Hematopoietic multipotent progenitor cell treated with erythropoietin and hydrocortisone succinate and interleukin-3 and kit ligand, for 8 days (in vitro differentiated cells): ENCODE measurements at regions not wholly inside any gene's neighbourhood (a gene's known extent, or its start where the extent isn't known, plus 50 kb on each side); places are given as distances from the start of the nearest gene placed in this dataset.
A peak's percentile ranks its signal among the peaks of the same experiment; 100 is the strongest.
"Not testable (repeated sequence)": the region's sequence is repeated elsewhere in the genome, so short reads cannot be mapped to it uniquely, and the experiment has no call there.

Experiments used
- DNase-seq: peaks from one replicate; pipeline ENCODE4 v3.0.0-alpha.2; 2015

DNA sequence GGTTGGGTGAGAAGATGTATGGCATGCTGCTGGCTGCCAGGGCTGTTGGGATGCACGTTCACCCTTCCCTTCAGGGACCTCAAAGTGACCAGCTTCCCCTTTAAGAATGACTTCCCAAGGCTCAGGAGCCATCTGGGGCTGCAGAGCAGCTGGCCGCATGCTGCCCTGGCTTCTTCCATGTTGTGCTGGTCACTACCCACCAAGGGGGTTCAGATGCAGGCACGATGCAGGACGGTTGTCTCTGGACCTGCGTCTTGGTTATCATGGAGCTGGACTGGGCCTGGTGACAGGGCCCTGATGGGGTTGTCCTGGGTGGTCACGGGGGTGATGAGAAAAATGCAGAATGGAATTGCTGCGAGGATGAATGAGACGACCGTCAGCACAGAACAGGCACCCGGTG is 297.8 kb downstream of the POTED start:
- DNase-seq = not testable (repeated sequence)

- DNase-seq = not testable (repeated sequence)
These were observed 287.1 kb downstream of the POTED start for GRCh38 chr21:13896596-13897247.

GRCh38 chr21:13893617-13894016 is 284.0 kb downstream of the POTED start:
- DNase-seq = not testable (repeated sequence)

GRCh38 chr21:13893025-13893424 is 283.4 kb downstream of the POTED start:
- not testable (repeated sequence) for DNase-seq

DNA sequence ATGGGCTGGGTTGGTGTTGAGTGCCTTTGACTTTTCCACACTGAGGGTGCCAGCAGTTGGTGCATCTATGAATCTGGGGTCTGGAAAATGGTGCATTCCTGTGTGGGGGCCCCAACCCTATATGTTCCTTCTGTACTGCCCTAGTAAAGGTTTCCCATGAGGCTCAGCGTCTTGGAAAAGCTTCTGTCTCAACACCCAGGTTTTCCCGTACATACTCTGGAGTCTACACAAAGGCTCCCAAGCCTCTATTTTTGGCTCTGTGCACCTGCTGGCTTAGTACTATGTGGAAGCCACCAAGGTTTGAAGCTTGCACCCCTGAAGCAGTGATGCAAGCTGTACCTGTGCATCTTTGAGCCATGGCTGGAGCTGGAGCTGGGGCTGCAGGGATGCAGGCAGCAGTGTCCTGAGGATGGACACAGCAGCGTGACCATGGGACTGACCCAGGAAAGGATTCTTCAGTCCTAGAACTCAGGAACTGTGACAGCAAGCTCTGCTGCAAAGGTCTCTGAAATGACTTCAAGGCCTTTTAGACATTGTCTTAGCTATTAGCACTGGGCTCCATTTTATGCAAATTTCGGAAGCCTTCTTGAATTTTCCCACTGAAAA is 282.7 kb downstream of the POTED start:
- not testable (repeated sequence) for DNase-seq

DNA sequence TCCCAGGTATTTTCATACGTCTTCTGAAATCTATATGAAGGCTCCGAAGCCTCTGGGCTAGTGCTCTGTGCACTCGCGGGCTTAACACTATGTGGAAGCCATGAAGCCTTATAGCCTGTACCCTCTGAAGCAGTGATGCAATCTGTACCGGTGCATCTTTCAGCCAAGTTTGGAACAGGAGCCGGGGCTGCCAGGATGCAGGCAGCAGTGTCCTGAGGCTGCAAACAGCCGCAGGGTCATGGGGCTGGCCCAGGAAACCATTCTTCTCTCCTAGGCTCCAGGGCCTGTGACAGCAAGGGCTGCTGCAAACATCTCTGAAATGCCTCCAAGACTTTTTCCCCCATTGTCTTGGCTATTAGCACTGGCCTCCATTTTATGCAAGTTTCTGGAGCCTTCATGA is 279.6 kb downstream of the POTED start:
- DNase-seq = not testable (repeated sequence)

GRCh38 chr21:13883641-13884395 is 274.2 kb downstream of the POTED start:
- DNase-seq = not testable (repeated sequence)

DNA sequence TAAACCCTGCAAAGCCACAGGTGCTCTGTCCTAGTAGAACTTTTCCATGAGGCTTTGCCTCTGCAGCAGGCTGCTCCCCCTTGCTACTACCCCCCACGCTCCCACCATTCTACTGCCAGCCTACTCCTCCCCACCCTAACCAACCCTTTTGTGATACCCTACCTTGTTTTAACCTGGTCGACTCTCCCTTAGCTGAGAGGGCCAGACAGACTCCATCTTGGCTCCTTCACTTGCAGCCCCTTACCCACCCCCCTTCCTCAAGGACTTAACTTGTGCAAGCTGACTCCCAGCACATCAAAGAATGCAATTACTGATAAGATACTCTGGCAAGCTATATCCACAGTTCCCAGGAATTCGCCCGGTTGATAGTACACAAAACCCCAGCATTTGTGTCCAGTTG is 267.9 kb downstream of the POTED start:
- not testable (repeated sequence) for DNase-seq

GRCh38 chr21:13876999-13877398 is 267.4 kb downstream of the POTED start:
- not testable (repeated sequence) for DNase-seq

- DNase-seq = not testable (repeated sequence)
These were observed 264.4 kb downstream of the POTED start for GRCh38 chr21:13874001-13874400.

GRCh38 chr21:13854638-13855037 is 245.1 kb downstream of the POTED start:
- no peak for DNase-seq

DNA sequence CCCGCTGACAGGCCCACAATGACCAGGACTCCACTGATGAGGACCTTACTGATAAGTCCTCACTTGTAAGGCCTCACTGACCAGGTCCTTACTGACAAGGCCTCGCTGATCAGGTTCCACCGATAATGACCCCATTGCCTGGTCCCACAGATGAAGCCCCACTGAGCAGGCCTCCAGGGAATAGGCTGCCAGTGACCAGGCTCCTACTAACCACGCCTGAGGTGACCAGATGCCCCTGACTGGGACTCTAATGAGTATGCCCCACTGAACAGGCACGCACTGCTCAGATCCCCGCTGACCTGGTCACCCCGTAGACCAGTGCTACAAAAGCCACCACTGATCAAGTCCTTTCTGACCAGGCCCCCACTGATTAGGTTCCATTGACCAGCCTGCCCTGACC is 241.2 kb downstream of the POTED start:
- not testable (repeated sequence) for DNase-seq

DNA sequence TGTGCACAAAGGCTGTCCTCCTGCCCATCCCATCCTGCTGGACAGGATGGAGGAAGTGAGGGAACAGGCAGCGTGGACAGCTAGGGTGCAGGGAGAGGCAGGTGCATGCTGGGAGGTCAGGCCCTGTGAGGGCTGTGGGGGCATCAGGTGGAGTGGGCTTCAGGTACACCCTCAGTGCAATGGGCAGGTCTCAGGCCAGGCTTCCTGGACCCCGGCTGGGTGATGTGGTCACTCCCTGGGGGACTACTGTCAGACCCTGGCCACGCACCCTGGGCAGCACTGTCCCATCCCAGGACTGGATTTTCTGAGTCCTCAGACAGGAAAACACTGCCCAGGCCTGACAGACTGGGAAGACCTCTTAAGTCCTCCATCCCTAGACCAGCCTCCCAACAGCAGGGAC is 239.9 kb downstream of the POTED start:
- not testable (repeated sequence) for DNase-seq

DNA sequence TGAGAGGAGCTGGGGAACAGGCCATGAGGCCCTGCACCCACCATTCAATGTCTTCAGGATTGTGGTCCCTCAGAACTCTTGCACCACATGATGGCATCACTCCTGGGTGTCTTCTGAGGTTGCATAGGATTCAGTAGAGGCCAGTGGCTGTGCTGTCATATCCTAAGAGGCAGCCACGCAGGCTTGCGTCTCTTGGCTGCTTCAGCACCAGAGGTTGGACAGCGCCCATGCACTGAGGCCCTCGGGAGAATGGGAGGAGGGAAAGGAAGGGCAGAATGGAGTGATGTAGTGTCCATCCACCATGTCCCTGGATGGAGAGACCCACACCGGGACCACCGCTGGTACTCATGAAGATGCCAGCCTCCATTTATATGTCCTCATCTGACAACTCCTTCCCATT is 237.1 kb downstream of the POTED start:
- DNase-seq = peak; percentile 1

- not testable (repeated sequence) for DNase-seq
These were observed 235.0 kb downstream of the POTED start for GRCh38 chr21:13844574-13844973.

DNA sequence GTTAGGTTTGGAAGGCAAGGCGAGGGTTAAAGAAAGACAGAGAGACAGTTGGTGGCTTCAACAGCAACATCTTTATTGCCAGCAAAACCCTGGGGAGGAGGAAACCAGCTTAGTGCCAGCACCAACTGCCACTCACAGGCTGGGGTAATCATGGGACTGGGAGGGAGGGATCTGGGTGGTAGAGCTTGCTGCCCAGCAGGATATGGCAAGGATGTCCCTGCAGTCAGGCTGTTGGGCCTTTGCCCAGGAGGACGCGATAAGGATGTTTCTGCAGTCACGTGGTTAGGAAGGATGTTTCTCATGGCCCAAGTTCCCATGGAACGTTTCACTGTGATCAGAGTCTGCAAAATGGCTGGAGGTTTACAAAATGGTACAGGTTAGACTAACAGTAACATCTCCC is 233.5 kb downstream of the POTED start:
- DNase-seq = not testable (repeated sequence)

GRCh38 chr21:13827666-13828065 is 218.1 kb downstream of the POTED start:
- not testable (repeated sequence) for DNase-seq

DNA sequence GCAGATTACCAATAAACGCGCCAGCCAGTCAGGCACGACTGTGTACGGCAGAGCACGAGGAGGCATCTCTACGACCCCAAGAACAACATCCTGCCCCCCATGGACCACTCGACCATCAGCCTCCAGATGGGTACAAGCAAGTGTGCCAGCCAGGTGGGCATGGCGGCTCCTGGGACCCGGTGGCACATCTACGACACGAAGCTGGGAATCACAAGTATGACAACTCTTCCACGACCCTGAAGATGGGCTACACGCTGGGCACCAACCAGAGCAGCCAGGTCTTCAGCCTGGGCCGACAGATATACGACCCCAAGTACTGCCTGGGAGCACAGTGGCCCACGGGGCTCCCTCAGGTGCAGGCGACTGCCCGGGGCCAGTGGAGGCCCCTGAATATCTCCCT is 217.6 kb downstream of the POTED start:
- no peak for DNase-seq

DNA sequence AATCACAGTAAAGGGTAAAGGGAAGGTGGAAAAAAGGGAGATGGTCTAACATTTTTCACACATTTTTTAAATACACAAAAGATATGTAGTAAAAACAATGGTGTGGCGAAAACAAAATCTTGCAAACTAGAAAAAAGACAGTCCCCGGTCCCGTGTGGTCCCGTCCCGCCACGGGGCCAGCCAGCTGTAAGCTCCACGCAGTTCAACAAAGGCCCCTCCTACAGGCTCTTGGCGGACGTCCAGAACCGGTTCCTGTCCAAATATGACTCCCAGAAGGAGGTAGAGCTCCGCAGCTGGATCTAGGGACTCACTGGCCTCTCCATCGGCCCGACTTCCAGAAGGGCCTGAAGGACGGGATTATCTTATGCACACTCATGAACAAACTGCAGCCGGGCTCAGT is 216.9 kb downstream of the POTED start:
- not testable (repeated sequence) for DNase-seq

DNA sequence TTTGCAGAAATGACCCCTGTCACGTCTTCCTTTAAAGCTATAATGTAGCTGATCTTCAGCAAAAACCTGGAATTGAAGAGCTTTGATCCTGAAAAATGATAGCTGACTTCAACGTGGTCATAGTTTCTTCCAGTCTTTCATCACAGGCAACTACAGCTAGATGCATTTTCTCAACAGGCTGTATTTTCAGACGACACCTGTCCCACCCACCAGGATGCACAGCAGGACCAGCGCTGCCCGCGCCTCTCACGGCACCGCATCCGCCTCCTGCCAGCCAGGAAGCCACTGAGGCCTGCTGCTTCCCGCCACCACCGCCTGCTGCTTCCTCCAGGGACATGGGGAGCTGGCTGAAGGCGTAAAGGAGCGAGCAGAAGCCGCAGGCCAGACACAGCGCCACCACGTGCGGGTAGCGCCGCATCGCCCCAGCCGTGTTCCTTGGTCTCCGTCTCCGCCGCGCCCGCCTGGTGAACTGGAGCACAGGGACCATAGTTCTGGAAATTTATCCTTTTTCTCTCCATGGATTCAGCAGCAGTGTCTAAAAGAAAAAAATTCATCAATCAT is 215.7 kb downstream of the POTED start:
- DNase-seq = not testable (repeated sequence)

GRCh38 chr21:13820286-13820685 is 210.7 kb downstream of the POTED start:
- not testable (repeated sequence) for DNase-seq

- DNase-seq = not testable (repeated sequence)
These were observed 202.6 kb downstream of the POTED start for GRCh38 chr21:13812191-13812590.

GRCh38 chr21:13810559-13810958 is 201.0 kb downstream of the POTED start:
- not testable (repeated sequence) for DNase-seq

- not testable (repeated sequence) for DNase-seq
These were observed 196.9 kb downstream of the POTED start for GRCh38 chr21:13806444-13806843.
